CD4-positive, alpha-beta memory T cell (primary cell): ENCODE measurements at regions not wholly inside any gene's neighbourhood (a gene's known extent, or its start where the extent isn't known, plus 50 kb on each side); places are given as distances from the start of the nearest gene placed in this dataset.

Source experiments
- CTCF ChIA-PET: fragments of 350-600 bp; sonication (Branson Sonifier 250); formaldehyde crosslinking; loops from one replicate; lab custom pipeline; 2021; ENCODE audit warnings: inconsistent platforms; ENCODE audit not compliant: partially characterized antibody; lab: Charles Lee
- POLR2A ChIA-PET: fragments of 350-600 bp; sonication (Branson Sonifier 250); formaldehyde crosslinking; loops from one replicate; lab custom pipeline; 2021; ENCODE audit not compliant: partially characterized antibody; lab: Charles Lee
- DNase-seq, 5 donors: peaks; one replicate each; pipeline versions ENCODE4 v3.0.0 to v3.0.0-alpha.2; 2020 to 2022; ENCODE audit warnings: mixed read lengths in 1 of 5
- H3K27ac ChIP-seq: one replicate; pipeline ENCODE4 v1.7.0; 2013; ENCODE audit warnings: low read depth, low read length
- H3K27me3 ChIP-seq: 2 replicates; pipeline ENCODE4 v1.7.0; 2013; ENCODE audit warnings: mild to moderate bottlenecking, low read length, moderate library complexity; ENCODE audit not compliant: insufficient read depth
- H3K36me3 ChIP-seq: 2 replicates; pipeline ENCODE4 v1.7.0; 2013; ENCODE audit warnings: mild to moderate bottlenecking, low read length, moderate library complexity; ENCODE audit not compliant: insufficient read depth
- H3K4me1 ChIP-seq: 2 replicates; pipeline ENCODE4 v1.7.0; 2013; ENCODE audit warnings: mild to moderate bottlenecking, low read length, moderate library complexity; ENCODE audit not compliant: insufficient read depth
- H3K4me3 ChIP-seq, 2 donors: one replicate each; pipeline ENCODE4 v1.7.0; 2013; ENCODE audit warnings: low read length in 2 of 2, mild to moderate bottlenecking in 1 of 2
- H3K9me3 ChIP-seq, 2 donors: one replicate each; pipeline ENCODE4 v1.7.0; 2013; ENCODE audit warnings: low read length in 2 of 2, control low read depth in 1 of 2; ENCODE audit not compliant: control insufficient read depth in 1 of 2
- H3K27ac Mint-ChIP-seq, 7 donors: one replicate each; pipeline ENCODE4 v1.8.0; 2020 to 2021; ENCODE audit warnings: mixed read lengths in 7 of 7, mild to moderate bottlenecking in 6 of 7, inconsistent platforms in 3 of 7, moderate library complexity in 3 of 7
- H3K27me3 Mint-ChIP-seq, 2 donors: one replicate each; pipeline ENCODE4 v1.8.0; 2020 to 2021; ENCODE audit warnings: mixed read lengths in 2 of 2
- H3K36me3 Mint-ChIP-seq, 2 donors: one replicate each; pipeline ENCODE4 v1.8.0; 2020 to 2021; ENCODE audit warnings: mixed read lengths in 2 of 2, inconsistent platforms in 1 of 2, mild to moderate bottlenecking in 1 of 2
- H3K4me1 Mint-ChIP-seq, 4 donors: one replicate each; pipeline ENCODE4 v1.8.0; 2020 to 2021; ENCODE audit warnings: mixed read lengths in 4 of 4, mild to moderate bottlenecking in 1 of 4
- H3K4me3 Mint-ChIP-seq, 8 donors: one replicate each; pipeline ENCODE4 v1.8.0; 2020 to 2021; ENCODE audit warnings: mixed read lengths in 8 of 8, mild to moderate bottlenecking in 7 of 8, moderate library complexity in 6 of 8, inconsistent platforms in 3 of 8
- H3K9me3 Mint-ChIP-seq, 8 donors: one replicate each; pipeline ENCODE4 v1.8.0; 2020 to 2021; ENCODE audit warnings: mixed read lengths in 8 of 8, mild to moderate bottlenecking in 5 of 8, inconsistent platforms in 3 of 8, moderate library complexity in 1 of 8
- intact Hi-C: fragments of 100-400 bp; cut with micrococcal nuclease; formaldehyde crosslinking; loops from one replicate; pipeline ENCODE4 v1.15.1; 2023

GRCh38 chr6:1495344-1495743, 106.0 kb downstream of the FOXF2 start:
- ChIA-PET CTCF (no interaction called here), POLR2A (no interaction called here)
- Mint-ChIP-seq H3K27ac (no peak overlapping the region), H3K9me3 (peaks cover 0 to 8% (median under 1%) of the 10 kb centered on the region in 8 donors), H3K27me3 (peaks cover 0 to 3% of the 10 kb centered on the region in 2 donors), H3K36me3 (no peaks in the 10 kb centered on the region), H3K4me1 (no peaks in the 10 kb centered on the region), H3K4me3 (no peak overlapping the region)
- no peaks in the 10 kb centered on the region for H3K9me3 ChIP-seq
- H3K27ac ChIP-seq, result no peak overlapping the region
- H3K4me1 ChIP-seq, result no peaks in the 10 kb centered on the region
- H3K4me3 ChIP-seq, result no peak overlapping the region
- H3K36me3 ChIP-seq, result no peaks in the 10 kb centered on the region
- DNase-seq, result no peak
- no peaks in the 10 kb centered on the region for H3K27me3 ChIP-seq
- intact Hi-C loops, result no loop called here

- no peaks in the 10 kb centered on the region for H3K4me1 ChIP-seq
- H3K9me3 Mint-ChIP-seq, result peaks cover 0 to 8% (median under 1%) of the 10 kb centered on the region in 8 donors
These were observed 106.7 kb downstream of the FOXF2 start for GRCh38 chr6:1496092-1496491.

GRCh38 chr6:1496836-1497760, 107.7 kb downstream of the FOXF2 start:
- H3K36me3 ChIP-seq, result no peaks in the 10 kb centered on the region
- intact Hi-C loops, result no loop called here
- no peaks in the 10 kb centered on the region for H3K9me3 ChIP-seq
- H3K27me3 ChIP-seq, result no peaks in the 10 kb centered on the region
- Mint-ChIP-seq H3K36me3 (no peaks in the 10 kb centered on the region), H3K27me3 (peaks cover 6 to 13% of the 10 kb centered on the region in 2 donors), H3K4me1 (no peaks in the 10 kb centered on the region), H3K27ac (no peak overlapping the region), H3K9me3 (peaks cover 0 to 8% (median under 1%) of the 10 kb centered on the region in 8 donors), H3K4me3 (no peak overlapping the region)
- ChIA-PET POLR2A (no interaction called here), CTCF (no interaction called here)
- no peak overlapping the region for H3K27ac ChIP-seq
- no peaks in the 10 kb centered on the region for H3K4me1 ChIP-seq
- no peak overlapping the region for H3K4me3 ChIP-seq
- DNase-seq, result no peak

More at GRCh38 chr6:1496092-1496491, 106.7 kb downstream of the FOXF2 start:
- Histone ChIP-seq H3K27ac (no peak overlapping the region), H3K4me3 (no peak overlapping the region), H3K9me3 (no peaks in the 10 kb centered on the region), H3K36me3 (no peaks in the 10 kb centered on the region), H3K27me3 (no peaks in the 10 kb centered on the region)
- ChIA-PET POLR2A (no interaction called here), CTCF (no interaction called here)
- Mint-ChIP-seq H3K27me3 (peaks cover 3 to 4% of the 10 kb centered on the region in 2 donors), H3K4me3 (no peak overlapping the region), H3K4me1 (no peaks in the 10 kb centered on the region), H3K36me3 (no peaks in the 10 kb centered on the region), H3K27ac (no peak overlapping the region)
- DNase-seq, result no peak
- intact Hi-C loops, result no loop called here

GRCh38 chr6:1497761-1498105, 108.4 kb downstream of the FOXF2 start:
- Mint-ChIP-seq H3K4me3 (peak overlapping the region in 1 of 8 donors; percentile 27), H3K4me1 (no peaks in the 10 kb centered on the region), H3K27ac (no peak overlapping the region), H3K36me3 (no peaks in the 10 kb centered on the region), H3K27me3 (peaks cover 6 to 16% of the 10 kb centered on the region in 2 donors), H3K9me3 (peaks cover 0 to 8% (median under 1%) of the 10 kb centered on the region in 8 donors)
- Histone ChIP-seq H3K4me1 (no peaks in the 10 kb centered on the region), H3K27me3 (no peaks in the 10 kb centered on the region), H3K9me3 (no peaks in the 10 kb centered on the region), H3K36me3 (no peaks in the 10 kb centered on the region), H3K27ac (no peak overlapping the region), H3K4me3 (no peak overlapping the region)
- intact Hi-C loops, result no loop called here
- CTCF ChIA-PET, result interaction anchor here (1.3 kb wide), 2 partner anchors 11 to 54 kb away, joined by 3 read pairs; no protein-coding TSS in a partner anchor
- POLR2A ChIA-PET, result no interaction called here
- DNase-seq, result no peak

GRCh38 chr6:1498491-1499113, 109.2 kb downstream of the FOXF2 start:
- no peak overlapping the region for H3K4me3 Mint-ChIP-seq
- H3K4me1 Mint-ChIP-seq, result no peaks in the 10 kb centered on the region
- ChIA-PET POLR2A (no interaction called here), CTCF (interaction anchor here (1.3 kb wide), 2 partner anchors 11 to 53 kb away, joined by 3 read pairs; no protein-coding TSS in a partner anchor)
- Histone ChIP-seq H3K27ac (no peak overlapping the region), H3K4me1 (no peaks in the 10 kb centered on the region), H3K36me3 (no peaks in the 10 kb centered on the region), H3K4me3 (no peak overlapping the region), H3K27me3 (no peaks in the 10 kb centered on the region), H3K9me3 (no peaks in the 10 kb centered on the region)
- peaks cover 0 to 8% (median under 1%) of the 10 kb centered on the region in 8 donors for H3K9me3 Mint-ChIP-seq
- intact Hi-C loops, result no loop called here
- no peaks in the 10 kb centered on the region for H3K36me3 Mint-ChIP-seq
- no peak overlapping the region for H3K27ac Mint-ChIP-seq
- peaks cover 6 to 16% of the 10 kb centered on the region in 2 donors for H3K27me3 Mint-ChIP-seq
- DNase-seq, result no peak

- Mint-ChIP-seq H3K36me3 (no peaks in the 10 kb centered on the region), H3K4me3 (no peak overlapping the region), H3K27ac (no peak overlapping the region), H3K4me1 (no peaks in the 10 kb centered on the region), H3K27me3 (peaks cover 6 to 13% of the 10 kb centered on the region in 2 donors), H3K9me3 (peaks cover 0 to 8% (median under 1%) of the 10 kb centered on the region in 8 donors)
- H3K27me3 ChIP-seq, result no peaks in the 10 kb centered on the region
- H3K4me1 ChIP-seq, result no peaks in the 10 kb centered on the region
- no peak for DNase-seq
- POLR2A ChIA-PET, result no interaction called here
- CTCF ChIA-PET, result no interaction called here
- no peak overlapping the region for H3K4me3 ChIP-seq
- H3K9me3 ChIP-seq, result no peaks in the 10 kb centered on the region
- H3K36me3 ChIP-seq, result no peaks in the 10 kb centered on the region
- no peak overlapping the region for H3K27ac ChIP-seq
- intact Hi-C loops, result no loop called here
These were observed 109.9 kb upstream of the FOXC1 start for GRCh38 chr6:1499777-1500176.

GRCh38 chr6:1500913-1501312, 108.8 kb upstream of the FOXC1 start:
- intact Hi-C loops, result no loop called here
- Mint-ChIP-seq H3K9me3 (peaks cover 0 to 8% (median under 1%) of the 10 kb centered on the region in 8 donors), H3K4me3 (no peak overlapping the region), H3K36me3 (no peaks in the 10 kb centered on the region), H3K27me3 (peaks cover 7 to 13% of the 10 kb centered on the region in 2 donors), H3K27ac (no peak overlapping the region), H3K4me1 (no peaks in the 10 kb centered on the region)
- no peak for DNase-seq
- no peak overlapping the region for H3K4me3 ChIP-seq
- H3K27ac ChIP-seq, result no peak overlapping the region
- H3K27me3 ChIP-seq, result no peaks in the 10 kb centered on the region
- no peaks in the 10 kb centered on the region for H3K9me3 ChIP-seq
- H3K36me3 ChIP-seq, result no peaks in the 10 kb centered on the region
- ChIA-PET CTCF (no interaction called here), POLR2A (no interaction called here)
- H3K4me1 ChIP-seq, result no peaks in the 10 kb centered on the region
